PC-9 (cell line): ENCODE measurements at regions not wholly inside any gene's neighbourhood (a gene's known extent, or its start where the extent isn't known, plus 50 kb on each side); places are given as distances from the start of the nearest gene placed in this dataset.

Experiments
- CTCF ChIP-seq: fragments of 200-600 bp; sonication (generic); conservative IDR thresholded peaks from 2 replicates; pipeline ENCODE4 v1.6.1; 2017; ENCODE audit warnings: mixed run types, antibody characterized with exemption, mild to moderate bottlenecking, moderate library complexity
- EZH2 ChIP-seq: fragments of 200-600 bp; sonication (generic); IDR thresholded peaks from 2 replicates; pipeline ENCODE4 v1.8.0; 2017; ENCODE audit warnings: antibody characterized with exemption, low read depth

- TF ChIP-seq CTCF (no peak), EZH2 (no peak)
Measured at GRCh38 chr6:56339524-56339923, 92.1 kb upstream of the COL21A1 start.
